Mesenteric fat pad (tissue), 1 donor: ENCODE measurements at regions not wholly inside any gene's neighbourhood (a gene's known extent, or its start where the extent isn't known, plus 50 kb on each side); places are given as distances from the start of the nearest gene placed in this dataset.

Source experiments
- DNase-seq: peaks from one replicate; pipeline ENCODE4 v3.0.0-alpha.2; 2020; ENCODE audit warnings: low spot score
- donor health status: DM: yes; HTN: yes; CAD: no.

- no peak for DNase-seq
Observed at GRCh38 chr16:85254051-85254450, 141.8 kb upstream of the CIBAR2 start.

- DNase-seq = no peak
Observed at GRCh38 chr16:85254921-85255320, 142.6 kb upstream of the CIBAR2 start.

GRCh38 chr16:85255777-85256176 lies 143.5 kb upstream of the CIBAR2 start:
- no peak for DNase-seq

- no peak for DNase-seq
Observed at GRCh38 chr16:85256190-85256739, 144.0 kb upstream of the CIBAR2 start.

DNA sequence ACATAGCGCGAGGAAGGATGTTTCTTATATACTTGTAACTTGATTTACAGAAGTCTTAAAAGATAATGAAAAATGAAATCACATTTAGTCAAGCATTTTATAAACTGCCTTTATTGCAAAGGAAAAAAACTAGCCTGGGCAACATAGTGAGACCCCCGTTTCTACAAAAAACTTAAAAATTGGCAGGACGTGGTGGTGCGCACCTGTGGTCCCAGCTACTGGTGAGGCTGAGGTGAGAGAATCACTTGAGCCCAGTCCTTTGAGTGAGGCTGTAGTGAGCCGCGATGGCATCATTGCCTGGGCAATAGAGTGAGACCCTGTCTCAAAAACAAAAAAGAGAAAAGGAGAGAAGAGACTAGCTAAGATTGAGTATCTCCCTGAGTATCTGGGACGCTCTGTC lies 145.2 kb upstream of the CIBAR2 start:
- DNase-seq = no peak

DNA sequence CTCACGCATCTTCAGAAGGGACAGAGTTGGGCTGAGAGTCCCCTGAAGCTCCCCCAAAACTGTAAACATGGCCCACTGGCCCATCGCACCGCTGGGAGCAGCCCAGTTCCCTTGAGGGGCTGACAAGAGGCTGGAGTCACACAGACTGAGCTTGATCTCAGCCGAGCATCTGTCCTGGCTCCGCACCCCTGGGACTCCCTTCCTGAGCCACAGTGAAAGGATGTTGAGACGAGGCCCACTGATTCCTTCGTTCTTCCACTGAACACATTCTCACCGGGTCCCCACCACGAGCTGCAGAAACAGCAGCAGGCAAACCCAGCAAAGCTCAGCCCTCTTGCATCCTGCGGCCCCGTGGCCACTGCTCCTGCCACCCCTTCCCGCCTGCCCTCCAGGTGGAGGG lies 145.9 kb upstream of the CIBAR2 start:
- DNase-seq = no peak

DNA sequence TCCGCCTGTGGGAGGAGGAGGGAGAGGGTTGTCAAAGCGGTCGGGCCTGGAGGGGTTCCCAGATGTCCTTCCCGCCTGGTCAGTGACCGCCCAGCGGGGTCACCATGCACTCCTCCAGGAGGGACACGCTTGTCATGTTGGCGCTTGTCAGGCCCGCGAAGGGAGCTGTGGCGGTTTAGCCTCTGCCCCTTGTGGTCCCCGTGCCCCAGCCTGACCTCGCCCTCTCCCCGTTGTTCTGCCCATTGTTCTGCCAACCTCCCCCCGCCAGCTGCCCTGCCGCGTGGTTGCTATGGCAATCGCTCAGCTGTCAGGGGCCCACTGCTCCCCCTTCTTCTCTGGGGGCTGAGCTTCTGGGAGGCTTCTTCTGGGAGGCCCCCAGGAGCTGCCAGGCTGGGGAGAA lies 146.4 kb upstream of the CIBAR2 start:
- DNase-seq = no peak

DNA sequence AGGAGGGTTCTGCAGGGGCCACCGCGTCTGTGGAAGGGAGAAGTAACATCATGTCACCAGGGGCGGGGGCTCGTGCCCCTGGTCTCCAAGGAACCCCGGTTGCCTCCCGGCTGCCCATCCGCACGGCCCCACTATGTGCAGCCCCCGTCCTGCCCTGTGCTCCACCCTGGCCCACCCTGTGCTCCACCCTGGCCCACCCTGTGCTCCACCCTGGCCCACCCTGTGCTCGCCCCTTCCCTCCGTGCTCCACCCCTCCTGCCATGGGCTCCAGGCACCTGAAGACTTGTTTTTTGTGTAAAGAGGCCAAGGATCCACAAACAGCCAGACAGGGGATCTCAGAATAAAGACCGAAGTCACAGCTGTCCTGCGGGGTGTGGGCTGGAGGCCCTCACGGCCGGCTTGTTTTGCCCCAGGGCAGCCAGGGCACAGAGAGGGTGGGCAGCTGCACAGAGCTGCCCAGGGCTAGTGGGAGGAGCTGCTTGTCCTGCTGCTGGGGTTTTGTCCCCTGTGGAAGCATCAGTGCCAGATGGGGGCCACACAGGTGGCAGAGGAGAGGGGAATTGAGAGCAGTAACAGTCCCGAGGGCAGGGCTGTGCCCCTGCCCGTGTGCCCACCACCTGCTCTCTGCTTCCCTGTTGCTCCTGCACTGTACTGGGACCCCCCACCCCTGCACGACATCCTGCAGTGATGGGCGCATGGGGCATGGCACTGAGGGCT lies 147.0 kb upstream of the CIBAR2 start:
- DNase-seq = no peak

- no peak for DNase-seq
Observed at GRCh38 chr16:85259832-85260167, 147.5 kb upstream of the CIBAR2 start.

DNA sequence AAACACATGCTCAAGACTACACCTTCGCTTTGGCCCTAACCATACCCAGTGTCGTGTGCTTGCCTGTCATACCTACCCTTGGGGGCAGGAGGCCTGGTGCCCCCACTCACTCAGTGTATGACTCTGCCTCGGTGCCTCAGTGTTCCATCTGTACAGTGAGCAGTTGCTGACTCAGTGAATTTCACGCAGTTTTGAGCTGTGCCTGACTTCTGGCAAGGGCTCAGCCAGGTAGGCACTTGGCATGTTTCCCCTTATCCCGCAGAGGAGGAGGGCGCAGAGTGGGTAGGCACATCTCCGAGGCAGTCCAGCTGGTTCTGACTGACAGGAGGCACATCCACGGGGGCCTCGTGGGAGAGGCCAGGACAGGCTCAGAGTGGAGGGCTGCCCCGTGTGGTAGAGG lies 148.9 kb upstream of the CIBAR2 start:
- no peak for DNase-seq

GRCh38 chr16:85261657-85262557 lies 149.6 kb upstream of the CIBAR2 start:
- DNase-seq = no peak

GRCh38 chr16:85262558-85263238 lies 150.4 kb upstream of the CIBAR2 start:
- no peak for DNase-seq

DNA sequence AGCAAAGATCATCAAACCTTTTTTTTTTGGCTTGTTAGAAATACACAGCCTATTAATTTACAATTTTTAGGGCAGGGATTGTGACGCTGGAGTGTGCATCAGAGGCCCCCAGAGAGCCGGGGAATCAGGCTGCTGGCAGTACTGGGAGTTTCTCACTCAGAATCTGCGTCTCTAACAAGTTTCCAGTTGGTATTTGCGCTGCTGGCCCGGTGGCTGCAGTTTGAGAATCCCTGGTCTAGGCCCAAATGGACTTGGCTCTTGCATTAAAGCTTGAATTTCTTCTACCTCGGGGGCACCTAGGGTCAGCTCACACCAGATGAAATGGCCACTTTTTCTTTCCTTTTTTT lies 150.9 kb upstream of the CIBAR2 start:
- no peak for DNase-seq

DNA sequence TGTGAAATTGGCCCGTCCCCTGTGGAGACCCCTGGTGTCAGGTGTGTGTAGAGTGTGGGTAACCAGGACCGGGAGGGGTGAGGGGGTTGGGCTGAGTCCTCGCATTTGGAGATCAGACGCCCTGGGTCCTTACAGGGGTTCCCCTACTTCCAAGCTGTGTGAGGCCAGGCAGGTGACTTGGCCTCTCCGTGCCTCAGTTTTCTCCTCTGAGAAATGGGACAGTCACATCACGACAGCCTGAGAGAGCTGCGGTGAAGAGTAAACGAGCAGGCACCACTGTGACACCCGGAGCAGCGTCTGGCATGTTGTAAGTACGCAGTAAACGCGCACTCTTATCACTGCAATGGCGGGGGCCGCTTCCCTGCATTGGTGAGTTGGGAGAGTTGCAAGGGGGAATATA lies 152.5 kb upstream of the CIBAR2 start:
- DNase-seq = no peak

- DNase-seq = no peak
Observed at GRCh38 chr16:85265161-85265784, 153.0 kb upstream of the CIBAR2 start.

DNA sequence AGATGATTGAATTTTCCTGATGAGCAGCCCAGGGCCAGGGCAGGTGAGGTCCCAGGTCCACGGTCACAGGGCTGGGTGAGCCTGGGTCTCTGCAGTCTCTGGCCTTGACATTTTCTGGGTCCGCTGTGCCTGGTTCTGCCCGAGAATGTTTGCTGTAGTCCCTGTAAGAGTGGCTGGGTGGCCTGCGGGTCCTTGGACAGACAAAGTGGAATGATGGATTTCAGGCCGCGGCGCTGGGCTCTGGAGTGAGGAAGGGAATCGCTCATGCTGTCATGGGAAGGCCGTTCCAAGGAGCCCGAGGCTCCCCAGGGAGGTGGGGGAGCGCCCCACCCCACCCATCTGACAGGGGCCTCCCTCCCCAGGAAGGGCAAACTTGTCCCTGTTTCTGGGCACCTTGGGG lies 153.5 kb upstream of the CIBAR2 start:
- no peak for DNase-seq

GRCh38 chr16:85266857-85267256 lies 154.6 kb upstream of the CIBAR2 start:
- no peak for DNase-seq

DNA sequence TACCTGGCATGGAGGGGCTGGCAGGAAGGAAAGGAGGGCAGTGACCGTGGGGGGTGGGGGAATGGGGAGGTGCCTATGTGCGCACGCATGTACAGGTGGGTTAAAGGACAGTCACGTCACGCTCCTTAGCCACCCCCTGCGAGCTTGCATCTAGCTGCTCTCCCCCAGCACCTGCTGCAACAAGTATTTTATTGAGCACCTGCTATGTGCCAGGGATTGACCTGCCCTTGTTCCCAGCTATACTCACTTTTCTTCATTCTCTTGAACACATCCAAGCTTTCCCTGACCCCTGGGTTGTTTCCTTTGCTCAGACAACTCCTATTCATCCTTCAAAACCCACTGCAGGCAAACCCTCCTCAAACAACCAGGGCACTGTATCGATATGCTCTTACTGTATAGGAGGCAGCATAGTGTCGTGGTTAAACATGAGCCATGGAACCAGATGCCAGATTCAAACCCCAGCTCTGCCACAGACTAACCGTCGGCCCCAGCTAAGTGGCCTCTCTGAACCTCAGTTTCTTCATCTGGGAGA lies 155.2 kb upstream of the CIBAR2 start:
- DNase-seq = no peak

GRCh38 chr16:85269165-85269564 lies 156.9 kb upstream of the CIBAR2 start:
- no peak for DNase-seq

DNA sequence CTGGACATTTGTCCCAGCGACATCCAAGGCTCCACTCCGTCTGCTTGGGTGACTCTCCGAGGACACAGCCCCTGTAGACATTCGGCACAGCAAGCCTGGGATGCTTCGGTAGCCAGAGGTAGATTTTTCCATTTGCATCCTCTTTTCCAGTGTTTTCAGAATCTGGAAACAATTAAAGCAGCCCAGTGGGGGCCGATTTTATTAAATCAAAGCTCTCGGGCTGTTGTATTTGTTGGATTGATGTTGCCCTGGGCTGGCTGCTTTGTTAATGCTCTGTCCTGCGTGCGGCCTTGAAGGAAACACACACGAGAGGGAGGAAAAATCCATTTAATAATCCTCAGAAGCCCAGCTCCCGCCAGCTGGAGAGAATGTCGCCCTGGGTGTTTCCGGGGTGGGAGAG lies 158.1 kb upstream of the CIBAR2 start:
- DNase-seq = no peak

GRCh38 chr16:85271198-85271597 lies 158.9 kb upstream of the CIBAR2 start:
- DNase-seq = no peak
